NCI-H1436 (cell line): ENCODE measurements at regions not wholly inside any gene's neighbourhood (a gene's known extent, or its start where the extent isn't known, plus 50 kb on each side); places are given as distances from the start of the nearest gene placed in this dataset.
"Not testable (repeated sequence)": the region's sequence is repeated elsewhere in the genome, so short reads cannot be mapped to it uniquely, and the experiment has no call there.

Experiments
- DNase-seq: peaks from one replicate; lab custom pipeline; 2025; lab: John Stamatoyannopoulos, UW

DNA sequence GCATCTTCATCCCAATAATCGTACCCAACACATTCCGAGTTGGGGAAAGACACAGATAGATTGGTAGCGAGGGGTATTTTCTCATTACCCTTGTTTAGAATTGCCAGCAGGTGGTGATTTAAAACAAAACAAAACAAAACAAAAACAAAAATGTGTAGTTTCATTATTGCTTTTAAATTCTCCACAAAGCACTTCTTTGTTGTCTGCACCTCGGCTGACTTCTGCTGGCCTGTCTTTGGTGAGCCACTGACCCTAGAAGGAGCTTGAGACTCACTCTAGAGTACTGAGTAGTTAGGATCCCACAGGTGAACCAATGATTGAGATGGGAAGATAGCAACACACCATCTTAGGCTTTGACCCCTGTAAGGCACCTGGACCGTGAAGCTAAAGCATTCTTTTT, 105.4 kb upstream of the BET1 start:
- DNase-seq, result no peak

DNA sequence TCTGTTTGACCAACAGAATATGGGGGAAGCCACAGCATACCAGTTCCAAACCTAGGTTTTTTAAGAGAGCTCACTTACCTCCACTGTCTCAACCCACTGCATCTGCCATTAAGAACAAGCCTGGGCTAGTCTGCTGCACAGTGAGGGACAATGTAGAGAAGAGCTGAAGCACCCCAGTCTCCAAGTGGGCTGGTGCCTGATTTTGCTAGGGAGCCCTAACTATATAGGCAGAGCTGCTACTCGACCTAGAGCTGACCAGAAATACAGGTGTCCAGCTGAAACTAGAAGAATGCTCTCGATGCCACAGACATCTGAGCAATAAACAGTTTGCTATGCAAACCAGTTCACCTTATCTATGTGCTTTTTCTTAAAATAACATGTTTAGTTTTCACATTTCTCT, 106.9 kb upstream of the BET1 start:
- DNase-seq, result no peak

DNA sequence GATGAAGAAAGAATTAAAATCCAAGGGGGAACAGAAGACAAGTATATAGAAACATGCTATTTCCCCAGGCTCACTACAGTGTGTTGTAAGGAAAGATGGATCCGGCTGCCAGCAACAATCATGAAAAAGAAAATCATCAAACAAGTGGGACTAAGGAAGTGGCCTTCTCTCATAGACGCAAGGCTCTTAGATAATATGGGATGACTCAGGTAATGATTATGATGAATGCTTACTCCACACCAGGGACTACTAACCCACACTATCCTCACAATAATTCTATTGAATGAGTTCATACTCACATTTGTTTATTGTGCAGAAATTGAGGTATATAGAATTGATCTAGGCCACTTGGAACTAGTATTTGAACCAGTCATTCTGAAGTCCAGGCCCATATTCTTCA, 111.2 kb upstream of the BET1 start:
- no peak for DNase-seq

DNA sequence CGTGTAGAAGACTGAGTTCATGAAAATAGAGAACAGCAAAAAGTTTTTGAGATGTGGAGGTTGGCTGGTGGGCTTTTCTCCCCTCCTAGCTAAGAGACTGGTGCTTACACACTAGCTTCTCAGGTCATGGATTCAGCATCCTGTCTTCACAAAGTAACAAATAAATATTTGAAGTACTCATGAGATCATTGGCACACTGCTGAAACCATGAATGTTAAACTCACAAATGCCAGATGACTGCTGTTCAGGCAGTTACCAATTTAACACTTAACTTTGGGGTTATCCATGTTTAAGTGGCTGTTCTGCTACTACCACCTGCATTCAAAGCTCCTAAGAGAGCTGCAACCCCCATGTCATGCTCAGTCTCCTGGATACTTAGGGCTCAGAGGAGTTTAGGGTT, 119.0 kb upstream of the BET1 start:
- peak; percentile 9 for DNase-seq

- DNase-seq, result no peak
Measured at GRCh38 chr7:94127026-94127425, 122.9 kb upstream of the BET1 start.

- DNase-seq, result no peak
Measured at GRCh38 chr7:94128072-94128471, 123.9 kb upstream of the BET1 start.

DNA sequence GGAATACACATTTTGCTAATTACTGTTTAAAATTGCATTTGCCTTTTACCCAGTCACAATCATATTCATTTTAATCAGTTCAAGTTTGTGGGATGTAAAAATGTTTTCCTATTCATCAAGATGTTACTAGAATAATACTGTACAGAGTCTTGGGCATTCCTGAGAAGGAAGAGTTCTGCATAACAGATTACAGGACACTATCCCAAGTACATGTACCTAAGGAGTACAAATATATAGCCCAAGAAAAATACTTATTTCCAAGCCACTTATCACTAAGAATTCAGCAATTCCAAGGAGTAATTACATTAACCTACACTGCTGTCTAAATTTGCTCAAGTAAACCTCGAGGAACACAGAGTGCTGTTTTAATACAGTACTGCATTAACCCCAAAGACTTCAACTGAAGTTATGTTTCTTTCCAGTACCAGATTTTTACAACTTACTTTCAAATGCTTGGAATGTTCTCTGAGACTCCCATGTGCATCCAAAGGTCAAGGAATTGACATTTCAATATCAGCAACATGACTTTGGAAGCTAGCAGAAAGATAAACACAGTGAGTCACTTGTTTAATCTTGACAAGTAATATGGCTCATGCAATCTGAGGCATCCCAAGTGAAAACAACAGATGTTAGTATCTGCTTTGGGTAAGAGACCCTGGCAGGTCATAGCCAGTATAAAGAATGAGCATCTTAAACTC, 125.4 kb upstream of the BET1 start:
- no peak for DNase-seq

DNA sequence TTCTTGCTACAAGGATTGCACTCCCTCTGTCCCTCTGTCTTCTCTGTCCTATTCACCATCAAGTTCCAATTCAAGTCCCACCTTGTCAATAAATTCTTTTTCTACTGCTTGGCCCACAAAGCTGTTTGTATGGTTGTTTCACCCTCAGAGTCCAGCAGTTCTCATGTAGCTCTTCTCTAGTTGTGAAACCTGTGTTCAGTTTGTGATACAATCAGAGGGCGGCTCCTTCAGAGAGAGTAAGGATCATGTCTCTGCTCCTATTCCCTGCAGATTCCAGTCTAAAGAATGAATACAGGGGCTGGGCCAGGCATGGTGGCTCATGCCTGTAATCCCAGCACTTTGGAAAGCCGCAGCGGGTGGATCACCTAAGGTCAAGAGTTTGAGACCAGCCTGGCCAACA, 126.6 kb upstream of the BET1 start:
- no peak for DNase-seq

- no peak for DNase-seq
Measured at GRCh38 chr7:94133460-94133859, 129.3 kb upstream of the BET1 start.

GRCh38 chr7:94135180-94135579, 131.0 kb upstream of the BET1 start:
- no peak for DNase-seq

DNA sequence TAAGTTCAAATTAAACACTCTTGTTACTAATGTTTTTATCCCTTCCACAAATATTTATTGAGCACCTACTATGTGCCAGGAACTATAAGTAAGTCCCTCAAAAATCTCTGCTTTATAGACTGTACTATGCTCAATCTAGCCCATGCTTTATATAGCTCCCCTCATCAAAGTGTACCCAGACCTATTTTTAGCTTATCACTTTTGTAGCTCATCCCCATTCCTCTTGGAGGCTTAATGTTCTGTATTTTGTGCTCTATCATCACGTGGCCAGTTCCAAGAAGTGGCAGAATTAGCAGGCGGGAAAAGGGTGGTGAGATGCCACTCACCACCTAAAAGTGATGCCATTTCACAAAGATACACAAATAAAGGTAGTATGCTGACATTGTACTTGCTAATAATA, 138.1 kb upstream of the BET1 start:
- DNase-seq, result no peak

GRCh38 chr7:94145602-94146001, 141.4 kb upstream of the BET1 start:
- DNase-seq, result no peak

GRCh38 chr7:94146408-94146807, 142.3 kb upstream of the BET1 start:
- no peak for DNase-seq

DNA sequence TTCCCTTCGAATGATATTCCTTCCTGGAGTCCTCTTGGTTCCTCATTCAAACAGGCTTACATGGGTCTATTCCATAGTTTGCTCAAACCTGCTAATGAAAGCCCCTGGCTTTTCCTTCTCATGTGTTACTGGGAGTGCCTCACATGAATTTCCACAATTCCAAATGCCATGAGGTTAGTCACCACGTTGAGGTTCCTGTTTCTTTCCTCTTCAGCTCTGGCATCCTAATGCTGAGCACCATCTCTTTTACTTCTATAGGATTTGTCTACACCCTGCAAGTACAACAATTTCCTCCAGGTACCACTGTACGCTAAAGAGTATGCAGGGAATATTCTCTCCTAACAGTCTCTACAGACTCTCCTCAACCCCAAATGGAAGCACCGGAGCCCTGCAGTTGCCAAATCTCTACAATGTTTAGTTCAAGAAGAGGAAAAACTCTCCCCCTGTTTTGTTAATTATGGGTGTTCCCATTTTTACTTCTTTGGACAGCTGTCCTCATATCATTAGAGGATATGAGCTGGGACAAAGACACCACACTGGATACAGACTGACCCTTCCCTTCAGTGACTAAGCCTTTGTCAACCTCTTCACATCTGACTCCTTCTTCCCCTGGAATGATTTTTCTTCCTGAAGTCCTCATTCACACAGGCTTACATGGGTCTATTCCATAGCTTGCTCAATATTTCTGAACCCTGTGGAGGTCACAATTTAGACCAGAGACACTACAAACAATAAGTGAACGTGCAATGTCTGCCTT, 145.8 kb upstream of the BET1 start:
- DNase-seq, result no peak

GRCh38 chr7:94154182-94154581, 150.0 kb upstream of the BET1 start:
- DNase-seq, result no peak

DNA sequence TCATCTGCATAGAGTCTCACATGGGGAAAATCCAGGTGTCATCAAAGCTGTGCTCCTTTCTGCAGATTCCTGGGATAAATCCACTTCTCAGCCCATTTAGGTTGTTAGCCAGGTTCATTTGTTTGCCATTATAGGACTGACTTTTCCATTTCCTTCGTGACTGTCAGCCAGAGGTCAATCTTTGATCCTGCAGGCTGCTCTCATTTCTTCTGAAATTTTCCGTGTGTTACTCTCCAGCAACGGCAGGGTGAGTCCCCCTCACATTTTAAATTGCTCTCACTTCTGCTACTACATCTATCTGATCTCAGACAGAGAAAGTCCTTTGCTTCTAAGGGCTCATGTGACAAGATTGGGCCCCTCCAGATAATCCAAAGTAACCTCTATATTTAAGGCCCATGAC, 150.7 kb upstream of the BET1 start:
- no peak for DNase-seq

GRCh38 chr7:94157659-94158306, 153.6 kb upstream of the BET1 start:
- not testable (repeated sequence) for DNase-seq

DNA sequence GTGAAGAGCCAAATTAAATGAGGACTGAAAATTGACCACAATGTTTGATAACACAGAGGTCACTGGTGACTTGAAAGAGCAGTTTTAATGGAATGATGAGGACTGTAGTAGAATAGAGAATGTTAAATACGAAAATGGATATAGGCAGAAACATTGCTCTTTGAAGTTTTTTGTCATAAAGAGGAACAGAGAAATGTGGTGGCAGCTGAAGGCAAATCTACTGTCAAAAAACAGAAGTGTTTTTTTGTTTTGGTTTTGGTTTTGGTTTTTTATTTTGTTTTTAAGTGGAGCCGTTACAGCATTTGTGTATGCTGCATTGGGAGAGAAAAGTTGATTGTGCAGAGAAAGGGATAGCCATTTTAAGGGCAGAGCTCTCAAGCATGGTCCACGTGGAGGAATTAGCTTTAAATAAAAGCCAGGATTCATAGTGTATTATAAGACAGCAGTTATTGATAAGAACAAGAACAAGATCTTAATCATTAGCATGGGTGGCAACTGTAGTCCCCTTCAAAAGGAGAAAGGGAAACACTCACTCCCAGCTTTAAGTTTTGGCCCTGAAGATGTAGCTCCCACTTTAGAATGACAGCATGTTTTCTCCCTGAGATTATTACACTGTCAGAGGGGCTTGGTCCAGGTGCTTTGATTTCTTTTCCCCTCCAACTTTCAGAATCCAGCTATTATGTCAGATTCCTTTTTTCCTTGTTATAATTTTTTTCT, 156.7 kb upstream of the BET1 start:
- no peak for DNase-seq

GRCh38 chr7:94161476-94161875, 157.3 kb upstream of the BET1 start:
- DNase-seq, result no peak

- no peak for DNase-seq
Measured at GRCh38 chr7:94169682-94170081, 165.5 kb upstream of the BET1 start.

GRCh38 chr7:94170836-94171235, 166.7 kb upstream of the BET1 start:
- DNase-seq, result no peak

DNA sequence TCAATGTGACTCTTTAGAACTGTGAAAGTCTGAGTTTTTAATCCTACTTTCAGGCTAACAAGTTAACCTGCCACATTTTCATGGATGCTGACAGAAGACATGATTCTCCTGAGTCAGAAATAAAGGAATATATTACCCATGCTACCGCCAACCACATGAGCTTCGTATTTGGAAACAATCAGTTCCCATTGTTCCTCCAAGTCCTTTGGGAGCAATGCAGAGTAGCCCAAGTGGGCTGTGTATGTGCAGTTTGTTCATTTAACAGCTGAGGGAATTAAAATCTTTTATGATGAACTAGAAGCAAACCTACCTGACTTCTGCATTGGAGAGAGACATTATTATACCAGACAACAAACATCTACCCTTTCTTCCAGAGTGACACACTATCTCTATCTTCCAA, 169.3 kb upstream of the BET1 start:
- DNase-seq, result peak; percentile 65

GRCh38 chr7:94174375-94174774, 170.2 kb upstream of the BET1 start:
- no peak for DNase-seq
